Activated CD8-positive, alpha-beta memory T cell treated with anti-CD3 and anti-CD28 coated beads for 24 hours (primary cell): ENCODE measurements at regions not wholly inside any gene's neighbourhood (a gene's known extent, or its start where the extent isn't known, plus 50 kb on each side); places are given as distances from the start of the nearest gene placed in this dataset.
"Not testable (repeated sequence)": the region's sequence is repeated elsewhere in the genome, so short reads cannot be mapped to it uniquely, and the experiment has no call there.

ENCODE experiments used
- DNase-seq: peaks from one replicate; pipeline ENCODE4 v3.0.0-alpha.2; 2020

DNA sequence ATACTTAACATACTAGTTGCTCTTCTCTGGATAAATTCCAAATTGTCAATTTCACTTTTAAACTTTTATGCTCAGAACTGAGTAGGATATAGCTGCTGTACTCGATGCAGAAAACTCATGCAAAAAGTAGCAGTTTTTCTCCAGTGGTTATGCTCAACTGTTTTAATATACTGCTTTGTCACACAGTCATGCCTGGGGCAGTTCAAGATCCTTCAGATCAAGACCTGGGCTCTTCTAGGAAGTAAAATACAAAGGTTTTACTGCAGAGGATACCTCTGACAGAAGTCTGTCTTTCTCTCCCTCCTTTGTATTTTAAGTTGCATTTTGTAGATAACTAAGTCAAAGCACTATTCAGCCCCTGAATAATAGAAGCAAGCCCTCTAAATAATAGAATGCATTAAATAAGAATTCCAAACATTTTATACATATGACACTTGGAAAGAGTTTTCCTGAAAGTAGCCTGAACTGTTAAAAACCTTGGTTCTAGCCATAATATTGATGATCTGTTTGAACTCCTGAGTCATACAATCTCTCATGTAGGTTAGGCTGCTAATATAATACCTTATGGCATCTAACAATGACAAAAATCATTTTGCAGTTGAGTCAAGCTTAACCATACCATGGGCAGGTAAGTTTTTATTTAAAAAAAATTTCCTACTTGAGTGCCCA, 183.3 kb upstream of the TRIB2 start:
- DNase-seq, result no peak

DNA sequence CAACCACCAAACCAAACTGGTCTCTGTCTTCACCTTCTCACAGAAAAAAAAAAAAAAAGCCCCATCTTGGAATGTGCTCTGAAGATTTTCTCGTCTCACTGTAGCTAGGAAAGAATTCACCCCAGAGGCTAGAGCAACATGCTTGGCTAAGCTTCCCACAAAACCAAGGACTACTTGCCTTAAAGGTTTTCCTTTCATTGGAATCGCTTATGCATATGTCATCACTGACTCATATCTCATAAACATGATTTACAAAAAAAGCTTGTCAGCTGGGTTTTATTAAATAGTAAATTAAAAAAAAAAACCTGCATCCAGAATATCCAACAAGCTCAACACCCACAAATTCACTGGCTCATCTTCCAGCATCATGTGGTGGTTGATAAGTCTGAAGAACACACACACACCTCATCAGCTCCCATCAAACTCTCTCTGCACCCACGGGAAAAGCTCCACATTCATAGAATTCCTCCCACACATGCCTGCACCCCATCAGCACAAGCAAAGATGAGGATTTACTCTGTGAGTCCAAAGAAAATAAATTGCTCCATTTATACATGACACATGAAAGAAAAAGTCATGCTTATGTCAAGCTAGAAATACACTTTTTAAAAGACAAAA, 182.0 kb upstream of the TRIB2 start:
- no peak for DNase-seq

DNA sequence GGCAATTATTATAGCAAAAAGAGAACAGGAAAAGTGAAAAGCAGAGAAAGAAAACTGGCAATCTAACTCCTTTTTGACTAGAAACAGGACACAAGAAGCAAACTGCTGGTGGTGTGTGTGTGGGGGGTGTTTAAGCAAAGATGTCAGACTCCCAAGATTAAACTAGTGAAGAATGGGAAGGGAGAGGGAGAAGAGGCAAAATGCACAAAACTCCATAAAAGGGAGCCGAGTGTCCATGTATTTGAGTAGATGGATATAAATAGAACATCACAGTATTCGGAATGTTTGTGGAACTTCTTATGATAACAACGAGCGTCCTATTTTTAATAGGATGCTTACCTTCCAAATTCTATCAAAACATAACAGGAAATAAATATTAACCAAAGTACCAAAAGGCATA, 179.8 kb upstream of the TRIB2 start:
- DNase-seq, result no peak

DNA sequence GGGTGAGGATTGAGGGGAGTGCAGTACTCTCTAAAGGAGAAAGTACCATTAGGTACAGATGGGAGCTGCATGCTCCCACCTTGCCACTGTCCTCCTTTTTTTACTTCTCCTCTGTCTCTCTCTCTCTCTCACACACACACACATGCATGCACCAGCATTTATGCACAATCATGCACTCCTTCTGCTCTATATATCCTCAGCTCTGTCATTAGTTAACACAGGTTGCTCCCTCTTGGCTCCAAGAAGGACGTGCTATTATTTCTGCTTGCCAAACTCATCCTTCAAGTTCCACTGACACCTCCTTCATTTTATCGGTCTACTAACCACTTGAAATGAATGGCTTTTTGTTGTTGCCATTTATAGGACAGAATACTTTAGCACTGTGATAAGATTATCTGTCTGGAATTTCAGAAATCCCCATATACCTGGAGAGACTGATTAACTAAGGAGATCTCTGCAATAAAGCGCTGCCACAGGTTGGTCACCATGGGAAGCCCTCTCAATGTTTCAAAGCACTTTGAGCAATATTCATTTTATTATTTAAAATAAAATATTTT, 178.5 kb upstream of the TRIB2 start:
- no peak for DNase-seq

DNA sequence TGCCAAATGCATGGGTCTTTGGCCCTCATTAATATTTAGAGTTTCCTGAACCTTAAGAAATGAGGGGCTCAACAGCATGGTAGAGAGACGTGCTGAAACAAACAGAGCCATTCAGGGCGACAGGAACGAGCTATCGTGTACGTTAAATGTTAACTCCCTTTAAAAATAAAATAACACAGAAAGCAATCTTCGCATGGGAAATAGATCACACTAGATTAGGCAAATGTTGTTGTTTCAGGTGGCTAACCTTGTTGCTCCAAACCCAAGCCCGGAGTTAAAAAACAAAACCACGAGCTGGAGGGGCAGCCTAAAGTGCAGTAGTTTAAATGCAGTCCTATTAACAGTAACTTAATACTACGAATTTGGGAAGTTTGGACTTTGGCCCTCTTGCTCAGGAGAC, 177.4 kb upstream of the TRIB2 start:
- no peak for DNase-seq

DNA sequence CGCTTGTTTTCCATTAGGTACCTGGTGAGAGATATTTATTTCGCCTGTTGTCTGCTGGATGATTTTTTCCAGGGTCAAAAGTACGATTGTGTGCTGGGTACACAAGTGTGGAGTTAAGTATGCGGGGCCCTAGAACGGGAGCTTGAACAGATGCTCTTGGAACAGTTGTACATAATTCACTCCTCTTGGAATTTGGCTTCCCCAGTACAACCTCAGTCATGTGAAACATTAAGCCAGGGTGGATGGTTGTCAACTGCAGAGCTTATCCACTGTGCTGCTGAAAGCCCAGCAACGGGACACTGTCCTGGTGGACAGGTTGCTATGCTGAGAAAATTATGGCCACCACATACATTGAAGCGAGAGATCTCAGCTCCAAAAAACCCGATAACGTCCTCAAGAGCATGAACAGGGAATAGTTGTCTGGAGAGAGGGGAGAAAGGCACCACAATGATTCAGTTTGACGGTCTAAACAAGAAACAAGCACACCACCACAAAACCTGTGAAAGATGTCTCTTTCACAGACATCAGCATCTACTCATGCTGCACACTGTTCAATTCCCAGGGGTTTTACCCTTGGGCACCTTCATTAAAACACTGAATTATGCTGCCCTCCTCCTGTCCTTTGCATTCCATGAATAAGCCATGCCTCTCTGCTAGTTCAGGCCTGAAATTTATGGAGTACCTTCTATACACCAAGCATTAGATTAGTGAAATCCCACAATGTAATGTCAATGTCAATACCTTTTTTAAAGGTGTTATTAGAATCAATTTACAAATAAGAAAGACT, 176.8 kb upstream of the TRIB2 start:
- DNase-seq, result no peak

DNA sequence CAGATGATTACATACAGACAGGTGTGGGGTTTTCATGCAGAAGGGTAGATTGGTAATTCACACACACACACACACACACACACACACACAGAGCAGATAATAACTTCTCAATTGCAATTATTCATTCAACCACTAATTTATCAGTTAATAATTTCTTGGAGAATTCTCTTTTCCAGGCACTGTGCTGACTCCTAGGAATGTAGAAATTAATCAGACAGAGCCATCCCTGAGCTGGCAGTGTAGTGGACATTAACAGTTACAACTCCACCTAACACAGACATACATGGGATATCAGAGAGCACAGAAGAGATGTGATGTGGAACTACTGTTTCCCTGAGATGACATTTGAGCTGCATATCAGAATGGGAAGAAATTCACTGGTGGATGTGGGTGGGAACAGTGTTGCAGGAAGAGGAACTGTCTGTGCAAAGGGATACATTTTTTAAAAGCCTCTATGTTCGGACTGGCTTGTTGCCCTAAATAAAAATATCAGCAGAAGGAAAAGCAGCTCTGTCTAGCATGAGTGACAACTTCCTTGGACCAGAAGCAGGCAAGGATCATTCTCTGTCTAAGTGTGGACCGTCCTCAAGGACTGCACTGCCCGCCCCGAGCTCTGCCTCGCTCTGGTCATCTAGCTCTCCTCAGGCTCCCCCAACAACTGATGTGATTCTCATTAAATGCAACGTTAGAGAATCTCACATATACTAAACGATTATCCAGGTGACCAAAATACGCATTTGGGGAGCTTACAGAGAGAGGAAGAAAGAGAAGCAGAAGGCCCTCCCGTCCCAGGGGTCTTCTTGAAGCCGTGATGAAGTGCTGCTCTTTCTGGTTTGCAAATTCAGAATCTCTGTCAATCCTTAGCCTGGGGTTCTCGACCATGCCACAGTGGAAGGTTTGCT, 173.4 kb upstream of the TRIB2 start:
- DNase-seq, result no peak

DNA sequence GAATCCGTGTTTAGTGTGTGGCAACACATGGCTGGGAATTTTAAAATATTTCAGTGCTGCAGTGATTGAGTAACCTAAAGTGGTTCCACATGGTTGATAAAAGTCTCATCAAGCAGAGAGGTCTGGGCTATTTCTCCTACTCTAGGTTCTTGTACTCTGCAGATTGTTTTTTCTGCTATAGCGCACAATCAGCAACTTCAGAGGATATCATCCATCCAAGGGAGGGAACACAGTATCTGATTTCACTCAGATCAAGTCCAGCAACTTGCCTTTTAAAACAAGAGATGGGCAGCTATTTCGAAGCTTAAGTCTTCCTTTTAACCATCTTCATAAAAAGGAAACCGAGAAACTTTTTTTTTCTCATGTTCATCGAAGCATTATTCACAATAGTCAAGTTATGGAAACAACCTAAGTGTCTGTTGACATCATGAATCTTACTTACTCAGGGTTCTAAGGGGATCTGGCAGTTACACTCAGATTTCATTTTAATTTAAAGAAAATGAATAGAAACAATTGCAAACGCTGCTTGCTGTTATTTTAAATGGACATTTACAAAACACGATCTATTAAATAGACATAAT, 172.7 kb upstream of the TRIB2 start:
- DNase-seq, result no peak

DNA sequence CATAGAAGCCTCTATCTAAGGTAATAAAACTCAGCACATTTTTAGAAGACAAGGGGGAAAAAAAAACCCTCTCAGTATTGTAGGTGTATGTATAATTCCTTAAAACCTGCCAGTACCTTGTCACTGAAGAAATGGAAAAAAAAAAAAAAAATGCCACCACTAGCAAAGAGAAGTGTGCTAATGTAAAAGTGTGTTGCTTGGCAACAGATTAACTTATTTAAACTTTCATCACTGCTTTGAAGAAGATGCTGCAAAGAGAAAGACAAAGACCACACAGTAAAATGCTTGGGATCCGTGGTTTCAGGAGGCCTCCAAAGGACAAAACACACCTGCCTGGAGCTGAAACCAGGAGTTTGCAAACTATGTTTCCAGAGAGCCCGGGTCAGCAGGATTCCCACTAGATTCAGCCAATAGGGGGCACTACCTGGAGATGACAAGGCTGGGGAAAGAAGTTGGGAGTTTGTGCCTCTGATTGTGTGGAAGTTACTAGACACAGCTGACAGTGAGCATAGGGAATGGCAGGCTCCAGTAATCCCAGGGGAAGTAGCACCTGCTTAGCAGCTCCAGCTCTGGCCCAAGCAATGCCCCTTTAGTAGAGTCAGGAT, 169.1 kb upstream of the TRIB2 start:
- DNase-seq, result no peak

DNA sequence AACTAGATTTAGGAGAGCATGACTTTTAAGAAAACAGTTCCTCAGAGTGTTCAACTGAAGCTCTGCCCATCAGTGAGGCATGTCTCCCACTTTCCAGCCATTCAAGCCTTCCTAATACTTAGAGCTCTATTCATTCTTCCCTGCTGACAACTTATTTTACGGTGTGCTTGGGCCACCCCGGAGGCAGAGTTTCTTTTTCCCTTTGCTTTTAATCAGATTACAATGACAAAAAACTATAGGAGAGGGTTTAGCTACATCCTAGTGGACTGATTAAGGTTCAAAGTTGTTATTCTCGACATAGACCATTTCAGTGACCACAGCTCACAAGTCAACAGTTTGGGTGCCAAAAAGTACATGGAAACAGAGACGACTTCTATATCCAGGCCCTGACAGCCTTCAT, 167.8 kb upstream of the TRIB2 start:
- no peak for DNase-seq

DNA sequence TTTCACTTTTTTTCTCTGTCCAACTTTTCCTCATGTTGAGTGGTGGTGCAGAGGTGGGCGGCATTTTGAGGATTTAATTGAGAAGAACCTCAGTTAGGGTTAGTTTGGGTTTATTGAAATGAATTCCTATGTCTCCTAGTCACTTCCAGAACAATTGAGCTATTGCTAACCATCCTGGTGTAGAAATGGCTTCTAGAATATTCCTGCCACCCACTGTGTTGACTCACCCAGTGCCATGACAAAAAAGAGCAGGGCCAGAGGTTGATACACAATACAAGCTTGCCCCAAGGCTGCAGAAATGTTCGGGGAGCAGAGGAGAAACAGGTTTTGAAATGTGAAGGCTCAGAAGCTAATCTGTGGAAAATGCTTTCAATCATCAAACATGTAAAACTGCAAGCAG, 167.1 kb upstream of the TRIB2 start:
- DNase-seq, result no peak

DNA sequence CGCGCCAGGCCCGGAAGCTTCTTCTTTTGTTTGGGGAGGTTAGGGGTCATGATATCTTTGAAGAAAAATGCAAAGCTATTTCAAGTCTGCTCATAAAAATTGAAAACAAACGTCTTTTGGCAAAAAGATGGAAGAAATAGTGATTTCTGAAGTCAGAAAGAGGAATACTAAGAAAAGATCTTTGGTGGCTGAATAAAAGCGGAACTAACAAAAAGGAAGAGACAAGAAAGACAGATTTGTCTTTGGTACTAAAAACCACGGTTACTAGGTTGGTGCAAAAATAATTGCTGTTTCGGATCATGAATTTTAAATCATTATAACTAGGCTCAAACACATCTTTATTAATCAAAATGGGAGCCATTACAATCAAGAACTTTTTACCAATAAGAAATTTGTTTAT, 164.6 kb upstream of the TRIB2 start:
- no peak for DNase-seq

DNA sequence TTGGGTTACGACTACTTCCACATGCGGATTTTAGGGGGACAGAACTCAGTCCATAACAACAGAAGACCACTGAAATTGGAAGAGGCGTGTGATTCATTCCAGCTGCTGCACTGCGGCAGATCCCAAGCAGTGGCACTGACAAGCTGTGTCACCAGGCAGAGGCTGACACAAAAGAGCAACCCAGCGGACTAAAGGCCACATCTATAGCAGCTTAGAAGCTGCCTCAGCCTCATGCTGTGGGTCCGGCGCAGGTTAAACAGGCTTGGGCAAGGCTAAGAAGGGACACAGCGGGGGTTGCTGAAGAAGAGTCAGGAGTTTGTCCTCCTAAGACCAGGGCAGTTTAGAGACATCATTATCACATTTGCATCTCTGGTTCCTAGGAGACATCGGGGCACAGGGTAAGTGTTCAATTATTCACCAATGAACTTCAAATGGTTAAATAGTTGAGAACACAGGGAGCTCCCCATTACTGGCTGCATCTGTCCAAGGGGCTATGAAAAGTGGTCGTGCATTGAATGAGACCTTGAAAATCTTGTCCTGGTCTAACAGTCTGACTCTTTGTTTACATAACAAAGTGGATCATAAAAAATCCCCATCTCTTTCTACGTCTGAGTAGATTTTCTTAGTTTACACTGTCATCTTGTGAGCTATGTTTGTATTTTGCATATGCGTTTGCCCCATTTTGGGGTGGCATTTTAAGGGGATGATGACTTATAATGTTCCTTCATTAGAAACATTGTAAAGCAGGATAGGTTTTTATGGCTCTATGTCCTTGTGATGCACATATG, 162.3 kb upstream of the TRIB2 start:
- DNase-seq, result no peak

DNA sequence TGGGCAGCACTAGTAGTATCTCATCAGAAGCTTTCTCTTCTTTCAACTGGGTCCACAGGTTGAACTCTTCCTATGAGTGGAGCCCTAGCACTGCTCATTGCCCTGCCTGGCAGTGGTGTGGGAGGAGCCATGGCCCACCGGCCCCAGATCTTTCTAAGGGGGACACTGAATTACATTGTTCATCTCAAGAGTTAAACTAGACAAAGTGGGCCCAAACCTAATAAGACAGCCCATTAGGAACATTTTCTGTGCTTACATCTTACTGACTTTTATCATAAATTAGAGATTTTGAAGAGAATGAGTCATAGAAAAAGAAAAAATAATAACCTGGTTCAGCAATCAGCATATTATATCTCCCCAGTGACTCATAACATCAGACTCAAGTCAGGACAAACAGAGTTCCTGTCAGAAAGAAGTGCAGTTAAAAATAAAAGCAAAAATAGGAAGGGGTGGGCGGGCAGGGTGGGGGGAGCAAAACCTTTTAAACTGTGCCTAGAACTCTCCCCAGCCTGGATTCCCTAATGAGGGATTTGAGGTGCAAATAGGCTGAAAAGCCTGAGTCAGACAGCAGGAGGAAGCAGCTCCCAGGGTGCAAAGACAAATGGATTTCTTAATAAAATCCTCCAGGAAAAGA, 161.6 kb upstream of the TRIB2 start:
- DNase-seq, result peak; percentile 69

DNA sequence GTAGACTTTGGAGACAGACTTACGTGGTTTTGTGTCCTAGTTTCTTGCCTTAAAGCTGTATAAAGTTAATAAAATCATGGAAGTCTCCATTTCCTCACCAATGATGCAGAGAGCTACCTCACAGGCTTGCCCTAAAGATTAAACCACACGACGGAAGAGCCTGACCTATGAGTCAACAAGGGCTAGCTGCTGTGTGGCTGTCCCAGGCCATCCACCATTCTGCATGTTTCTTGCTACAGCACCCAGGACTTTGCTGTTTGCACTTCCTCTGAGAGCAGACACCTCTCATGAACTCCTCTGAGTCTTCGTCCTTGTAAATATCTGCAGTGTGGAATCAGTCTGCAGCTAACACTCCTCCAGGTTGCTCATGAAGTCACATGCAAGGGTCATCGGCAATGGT, 160.0 kb upstream of the TRIB2 start:
- DNase-seq, result no peak

DNA sequence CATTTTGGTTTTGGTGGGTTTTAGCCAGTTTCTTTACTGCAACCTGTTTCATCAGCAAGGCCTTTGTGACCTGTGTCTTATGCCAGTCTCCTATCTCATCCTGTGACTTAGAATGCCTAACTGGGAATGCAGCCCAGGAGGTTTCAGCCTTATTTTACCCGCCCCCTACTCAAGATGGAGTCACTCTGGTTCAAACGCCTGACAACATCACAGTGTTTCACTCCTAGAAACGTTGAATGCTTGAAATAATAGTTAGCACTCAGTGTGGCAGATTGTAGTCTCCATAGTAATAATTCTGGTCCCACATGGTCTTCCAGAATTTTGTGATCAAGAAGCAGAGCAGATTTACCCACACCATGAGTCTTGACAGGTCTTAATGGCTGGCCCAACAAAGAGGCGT, 159.0 kb upstream of the TRIB2 start:
- no peak for DNase-seq

DNA sequence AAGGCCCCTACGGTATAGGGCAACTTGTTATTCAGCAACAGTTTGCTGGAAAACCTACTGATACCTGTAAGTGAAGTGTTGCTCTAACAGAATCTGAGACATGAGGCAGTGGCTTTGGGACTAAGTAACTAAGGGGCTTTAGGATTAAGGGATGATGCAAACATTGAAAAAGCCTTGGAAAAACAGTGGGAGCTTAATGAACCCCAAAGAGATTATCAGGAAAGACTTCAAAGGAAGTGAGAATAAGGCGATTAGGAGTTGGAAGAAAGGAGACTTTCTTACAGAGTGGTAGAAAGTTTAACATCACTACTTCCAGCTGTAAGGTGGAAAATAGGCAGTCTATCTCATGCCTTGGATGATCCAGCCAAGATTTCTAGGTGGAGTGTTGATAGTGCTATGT, 158.2 kb upstream of the TRIB2 start:
- no peak for DNase-seq

DNA sequence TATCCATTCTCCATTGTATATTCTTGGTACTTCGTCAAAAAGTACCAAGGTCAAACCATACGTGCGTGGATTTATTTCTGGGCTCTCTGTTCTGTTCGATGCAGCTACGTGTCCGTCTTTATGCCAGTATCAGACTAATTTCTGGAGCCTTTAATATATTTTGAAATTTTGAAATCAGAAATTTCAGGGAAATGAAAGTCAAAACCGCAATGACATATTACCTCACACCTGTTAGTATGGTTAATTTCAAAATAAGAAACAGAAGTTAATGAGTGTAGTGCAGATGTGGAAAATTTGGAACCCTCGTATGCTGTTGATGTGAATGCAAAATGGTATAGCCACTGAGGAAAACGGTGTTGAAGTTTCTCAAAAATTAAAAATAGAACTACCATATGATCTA, 156.1 kb upstream of the TRIB2 start:
- DNase-seq, result no peak

DNA sequence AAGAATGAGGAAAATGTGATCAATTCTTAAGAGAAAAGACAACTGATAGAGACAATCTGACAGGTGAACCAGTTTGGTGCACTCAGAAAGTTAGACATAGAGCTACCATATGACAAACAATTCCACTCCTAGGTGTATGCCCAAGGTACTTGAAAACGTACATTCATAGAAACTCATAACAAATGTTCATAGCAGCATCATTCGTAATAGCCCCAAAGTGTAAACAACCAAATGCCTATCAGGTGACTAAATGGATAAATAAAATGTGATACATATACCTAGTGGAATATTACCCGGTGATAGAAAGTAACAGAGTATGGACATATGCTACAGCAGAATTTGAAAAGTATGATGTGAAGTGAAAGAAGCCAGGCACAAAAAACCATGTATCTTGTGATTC, 149.3 kb upstream of the TRIB2 start:
- no peak for DNase-seq

DNA sequence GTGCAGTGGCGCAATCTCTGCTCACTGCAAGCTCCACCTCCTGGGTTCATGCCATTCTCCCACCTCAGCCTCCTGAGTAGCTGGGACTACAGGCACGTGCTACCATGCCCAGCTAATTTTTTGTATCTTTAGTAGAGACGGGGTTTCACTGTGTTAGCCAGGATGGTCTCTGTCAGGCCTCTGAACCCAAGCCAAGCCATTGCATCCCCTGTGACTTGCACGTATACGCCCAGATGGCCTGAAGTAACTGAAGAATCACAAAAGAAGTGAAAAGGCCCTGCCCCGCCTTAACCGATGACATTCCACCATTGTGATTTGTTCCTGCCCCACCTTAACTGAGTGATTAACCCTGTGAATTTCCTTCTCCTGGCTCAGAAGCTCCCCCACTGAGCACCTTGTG, 147.2 kb upstream of the TRIB2 start:
- not testable (repeated sequence) for DNase-seq

DNA sequence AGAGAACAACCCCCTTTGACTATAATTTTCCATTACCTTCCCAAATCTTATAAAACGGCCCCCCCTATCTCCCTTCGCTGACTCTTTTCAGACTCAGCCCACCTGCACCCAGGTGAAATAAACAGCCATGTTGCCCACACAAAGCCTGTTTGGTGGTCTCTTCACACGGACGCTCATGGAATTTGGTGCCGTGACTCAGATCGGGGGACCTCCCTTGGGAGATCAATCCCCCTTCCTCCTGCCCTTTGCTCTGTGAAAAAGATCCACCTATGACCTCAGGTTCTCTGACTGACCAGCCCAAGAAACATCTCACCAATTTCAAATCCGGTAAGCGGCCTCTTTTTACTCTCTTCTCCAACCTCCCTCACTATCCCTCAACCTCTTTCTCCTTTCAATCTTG, 146.8 kb upstream of the TRIB2 start:
- not testable (repeated sequence) for DNase-seq
